SHP77 treated with DMSO at 0.1 percent for 48 hours (cell line): ENCODE measurements at regions not wholly inside any gene's neighbourhood (a gene's known extent, or its start where the extent isn't known, plus 50 kb on each side); places are given as distances from the start of the nearest gene placed in this dataset.
A peak's percentile ranks its signal among the peaks of the same experiment; 100 is the strongest.
"Not testable (repeated sequence)": the region's sequence is repeated elsewhere in the genome, so short reads cannot be mapped to it uniquely, and the experiment has no call there.

Source experiments
- DNase-seq: peaks from one replicate; lab custom pipeline; 2025; lab: John Stamatoyannopoulos, UW

DNA sequence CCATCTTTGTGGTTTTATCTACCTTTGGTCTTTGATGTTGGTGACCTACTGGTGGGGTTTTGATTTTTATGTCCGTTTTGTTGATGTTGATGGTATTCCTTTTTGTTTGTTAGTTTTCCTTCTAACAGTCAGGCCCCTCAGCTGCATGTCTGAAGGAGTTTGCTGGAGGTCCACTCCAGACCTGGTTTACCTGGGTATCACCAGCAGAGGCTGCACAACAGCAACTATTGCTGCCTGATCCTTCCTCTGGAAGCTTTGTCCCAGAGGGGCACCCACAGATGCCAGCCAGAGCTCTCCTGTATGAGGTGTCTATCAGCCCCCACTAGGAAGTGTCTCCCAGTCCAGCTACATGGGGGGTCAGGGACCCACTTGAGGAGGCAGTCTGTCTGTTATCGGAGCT, 199.3 kb upstream of the WDFY3 start:
- no peak for DNase-seq

DNA sequence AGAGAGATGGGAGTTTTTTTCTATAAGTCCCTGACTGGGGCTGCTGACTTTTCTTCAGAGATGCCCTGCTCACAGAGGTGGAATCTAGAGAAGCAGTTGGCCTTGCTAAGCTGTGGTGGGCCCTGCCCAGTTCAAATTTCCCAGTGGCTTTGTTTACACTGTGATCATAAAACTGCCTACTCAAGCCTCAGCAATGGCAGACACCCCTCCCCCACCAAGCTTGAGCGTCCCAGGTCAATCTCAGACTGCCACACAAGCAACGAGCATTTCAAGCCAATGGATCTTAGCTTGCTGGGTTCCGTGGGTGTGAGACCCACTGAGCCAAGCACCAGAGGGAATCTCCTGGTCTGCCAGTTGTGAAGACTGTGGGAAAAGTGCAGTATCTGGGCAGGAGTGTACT, 199.8 kb upstream of the WDFY3 start:
- peak; percentile 24 for DNase-seq

DNA sequence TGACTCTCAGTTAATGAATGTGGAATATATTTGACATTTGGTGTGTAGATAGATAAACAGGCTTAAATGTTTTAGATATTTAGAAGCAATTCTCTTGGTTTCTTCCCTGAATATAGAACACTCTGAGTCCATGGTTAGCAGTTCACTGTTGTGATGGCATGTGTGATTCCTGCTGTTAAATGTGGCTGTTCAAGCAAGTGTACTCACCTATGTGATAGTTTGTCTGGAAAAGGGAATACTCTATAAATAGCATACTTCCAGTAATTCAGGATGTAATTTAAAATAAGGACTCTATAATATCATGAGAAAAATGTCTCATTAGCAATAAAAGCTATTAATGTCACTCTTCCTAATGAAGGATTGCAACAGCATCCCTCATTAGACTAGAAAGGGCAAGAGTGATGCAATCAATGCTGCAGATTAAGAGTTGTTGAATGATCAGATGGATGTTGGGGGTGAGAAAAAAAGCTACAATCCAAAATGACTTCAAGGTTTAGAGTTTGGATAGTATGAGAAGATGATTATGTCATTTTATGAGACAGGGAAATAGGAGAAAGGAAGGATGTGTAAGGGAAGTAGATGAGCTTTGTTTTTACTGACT, 201.8 kb upstream of the WDFY3 start:
- DNase-seq, result no peak

DNA sequence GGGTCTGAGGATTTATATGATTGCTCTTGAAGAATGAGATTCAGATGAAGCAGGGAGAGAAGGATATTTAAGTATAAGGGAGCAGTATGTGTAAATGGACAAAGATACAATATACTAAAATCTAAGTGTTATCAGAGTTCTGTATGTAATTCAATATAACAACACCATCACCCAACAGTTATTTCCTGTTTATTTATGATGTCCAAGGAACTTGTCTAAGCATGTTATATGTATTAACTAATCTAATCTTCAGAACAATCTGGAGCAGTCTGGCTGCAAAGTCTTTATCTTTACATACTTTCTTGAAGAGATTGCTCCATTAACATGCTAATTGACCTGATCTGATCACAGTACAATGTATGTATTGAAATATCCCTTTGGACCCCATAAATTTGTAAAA, 203.8 kb upstream of the WDFY3 start:
- DNase-seq, result no peak

DNA sequence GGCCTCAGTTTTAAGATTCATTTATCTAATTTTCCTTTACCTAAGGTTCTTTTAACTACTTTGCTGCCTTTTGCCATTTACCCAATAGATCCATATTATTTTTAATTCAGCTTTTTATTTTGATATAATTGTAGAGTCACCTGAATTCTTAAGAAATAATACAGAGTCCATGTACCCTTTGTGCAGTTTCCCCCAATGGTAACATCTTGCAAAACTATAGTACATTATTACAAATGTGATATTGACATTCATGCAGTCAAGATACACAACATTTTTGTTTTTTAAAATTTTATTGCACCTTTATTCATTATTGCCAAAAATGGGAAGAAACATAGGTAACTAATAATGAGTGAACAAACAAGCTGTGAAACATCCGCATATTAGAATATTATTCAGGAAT, 208.7 kb upstream of the WDFY3 start:
- no peak for DNase-seq

DNA sequence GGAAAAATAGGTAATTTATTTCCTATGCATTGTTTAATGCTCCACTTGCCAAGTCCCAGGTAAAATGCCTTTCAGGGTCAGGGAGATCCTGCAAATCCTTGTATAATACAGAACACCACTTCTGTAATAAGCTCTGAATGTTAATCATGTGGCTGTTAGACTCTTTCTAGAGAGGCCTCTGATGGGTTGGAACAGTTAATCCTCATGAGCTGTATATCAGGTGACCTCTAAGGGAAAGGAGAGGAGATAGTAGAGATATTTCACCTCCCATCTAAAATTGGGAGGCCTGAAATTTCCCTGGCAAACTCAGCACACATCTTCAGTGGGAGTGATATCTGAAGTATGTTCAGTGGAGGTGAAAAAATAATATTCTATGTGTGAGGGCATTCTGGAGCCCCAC, 210.6 kb upstream of the WDFY3 start:
- DNase-seq, result no peak

DNA sequence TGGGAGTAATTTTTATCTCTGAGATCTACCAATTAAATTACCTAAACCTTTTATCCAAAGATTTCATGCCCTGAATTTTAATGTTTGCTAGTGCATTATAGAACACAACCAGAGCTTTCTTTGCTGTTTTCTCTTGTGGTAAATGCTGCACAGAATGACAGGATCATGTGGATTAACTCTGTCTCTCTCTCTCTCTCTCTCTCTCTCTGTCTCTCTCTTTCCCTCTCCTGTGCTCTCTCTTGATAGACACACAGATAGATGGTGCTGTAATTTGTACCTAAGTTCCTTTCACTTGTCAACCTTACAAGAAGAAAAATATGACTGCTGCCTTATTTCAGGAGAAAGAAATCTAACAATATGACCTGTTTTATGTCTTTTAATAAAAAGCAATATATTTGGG, 211.2 kb upstream of the WDFY3 start:
- DNase-seq, result no peak

DNA sequence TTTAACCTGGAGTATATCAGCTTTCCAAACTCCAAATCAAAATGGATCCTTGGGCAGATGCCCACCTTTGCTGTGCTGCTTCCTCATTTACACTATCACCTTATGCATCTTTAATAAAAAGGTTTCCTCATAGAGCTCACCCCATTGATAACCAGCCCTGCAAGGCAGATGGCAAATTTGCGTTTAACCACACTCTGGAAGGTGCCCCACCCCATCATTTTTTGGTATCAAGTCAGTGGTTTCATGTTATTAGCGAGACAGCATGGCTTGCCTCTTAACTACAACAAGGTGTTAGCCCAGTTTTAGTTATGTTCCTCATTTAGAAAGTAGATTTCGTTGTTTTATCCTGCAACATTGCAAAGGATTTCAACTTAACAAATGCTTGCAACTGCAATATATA, 214.0 kb upstream of the WDFY3 start:
- no peak for DNase-seq

DNA sequence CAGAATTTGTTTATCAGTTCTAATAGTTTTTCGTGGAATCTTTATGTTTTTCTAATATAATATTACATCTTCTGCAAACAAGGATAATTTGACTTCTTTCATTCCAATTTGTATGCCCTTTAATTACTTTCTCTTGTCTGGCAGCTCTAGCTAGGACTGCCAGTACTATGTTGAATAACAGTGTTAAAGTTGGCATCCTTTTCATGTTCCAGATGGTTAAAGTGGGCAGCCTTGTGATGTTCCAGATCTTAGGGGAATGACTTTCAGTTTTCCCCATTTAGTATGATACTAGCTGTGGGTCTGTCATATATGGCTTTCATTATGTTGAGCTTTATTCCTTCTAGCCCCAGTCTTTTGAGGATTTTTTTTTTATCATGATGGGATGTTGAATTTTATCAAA, 220.6 kb upstream of the WDFY3 start:
- no peak for DNase-seq

DNA sequence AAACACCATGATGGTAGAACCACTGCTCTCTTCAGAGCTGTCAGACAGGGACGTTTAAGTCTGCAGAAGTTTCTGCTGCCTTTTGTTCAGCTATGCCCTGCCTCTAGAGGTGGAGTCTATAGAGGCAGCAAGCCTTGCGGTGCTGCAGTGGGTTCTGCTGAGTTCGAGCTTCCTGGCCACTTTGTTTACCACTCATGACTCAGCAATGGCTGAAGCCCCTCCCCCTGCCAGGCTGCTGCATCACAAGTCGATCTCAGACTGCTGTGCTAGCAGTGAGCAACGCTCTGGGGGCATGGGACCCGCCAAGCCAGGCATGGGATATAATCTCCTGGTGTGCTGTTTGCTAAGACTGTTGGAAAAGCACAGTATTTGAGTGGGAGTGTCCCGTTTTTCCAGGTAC, 229.5 kb upstream of the WDFY3 start:
- DNase-seq, result peak; percentile 8

DNA sequence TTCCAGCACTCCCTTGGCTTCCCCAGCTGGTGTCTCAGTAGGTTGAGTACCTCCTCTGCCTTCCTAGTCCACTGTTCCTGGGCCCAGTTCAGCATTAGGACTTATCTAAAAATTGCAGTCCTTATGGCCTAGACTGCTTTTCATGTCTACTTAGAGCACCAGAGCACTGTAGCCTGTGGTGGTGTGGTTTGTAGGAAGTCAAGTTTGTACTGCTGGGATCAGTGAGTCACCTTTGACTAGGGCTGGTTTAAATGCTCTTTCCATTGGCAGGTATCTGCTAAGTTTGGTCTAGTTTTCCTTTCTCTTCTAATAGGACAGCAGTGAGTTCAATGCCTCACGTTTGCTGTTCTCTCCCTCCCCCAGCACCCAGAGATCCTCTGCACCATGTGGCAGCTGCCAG, 233.6 kb upstream of the WDFY3 start:
- DNase-seq, result no peak

DNA sequence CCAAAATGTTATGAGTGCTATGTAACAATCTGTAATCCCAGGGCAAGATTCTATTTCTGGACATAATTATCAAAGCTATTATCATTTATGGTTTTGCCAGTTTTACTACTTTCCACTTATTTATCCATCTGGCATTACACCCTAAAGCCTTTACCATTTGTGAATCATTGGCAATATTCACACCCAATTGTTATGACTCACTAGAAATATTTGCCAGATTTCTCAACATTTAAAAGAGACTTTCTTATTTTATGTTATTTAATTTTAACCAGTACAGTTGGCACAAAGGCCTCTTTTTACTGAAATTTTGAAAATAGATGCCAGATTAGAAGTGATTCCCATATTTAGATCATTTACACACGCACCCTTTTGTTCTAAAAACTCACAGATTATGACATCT, 242.7 kb upstream of the WDFY3 start:
- DNase-seq, result no peak

DNA sequence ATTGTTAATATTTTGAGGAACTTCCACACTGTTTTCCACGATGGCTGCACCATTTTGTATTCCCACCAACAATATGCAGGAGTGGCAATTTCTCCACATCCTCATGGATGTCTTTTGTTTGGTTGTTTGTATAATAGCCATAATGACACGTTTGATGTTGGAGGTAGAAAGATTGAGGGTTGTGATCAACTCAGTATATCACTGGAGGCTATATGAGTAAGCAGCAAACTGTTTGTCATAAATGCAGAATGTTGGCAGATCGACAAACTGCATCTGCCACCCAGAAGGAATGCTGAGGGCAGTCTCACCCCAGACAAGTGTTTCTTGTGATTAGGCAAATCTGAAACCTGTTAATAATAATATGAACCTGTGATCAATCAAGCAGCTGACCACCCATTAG, 243.9 kb upstream of the WDFY3 start:
- DNase-seq, result no peak

DNA sequence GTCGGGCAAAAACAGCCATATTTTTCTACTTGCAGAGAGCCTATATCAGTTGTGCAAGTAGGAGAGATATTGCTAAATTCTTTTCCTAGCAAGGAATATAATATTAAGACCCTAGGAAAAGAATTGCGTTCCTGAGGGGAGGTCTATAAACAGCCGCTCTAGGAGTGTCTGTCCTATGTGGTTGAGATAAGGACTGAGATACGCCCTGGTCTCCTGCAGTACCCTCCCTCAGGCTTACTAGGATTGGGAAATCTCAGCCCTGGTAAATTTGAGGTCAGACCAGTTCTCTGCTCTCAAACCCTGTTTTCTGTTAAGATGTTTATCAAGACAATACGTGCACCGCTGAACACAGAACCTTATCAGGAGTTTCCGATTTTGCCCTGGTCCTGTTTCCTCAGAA, 250.1 kb upstream of the WDFY3 start:
- DNase-seq, result not testable (repeated sequence)

DNA sequence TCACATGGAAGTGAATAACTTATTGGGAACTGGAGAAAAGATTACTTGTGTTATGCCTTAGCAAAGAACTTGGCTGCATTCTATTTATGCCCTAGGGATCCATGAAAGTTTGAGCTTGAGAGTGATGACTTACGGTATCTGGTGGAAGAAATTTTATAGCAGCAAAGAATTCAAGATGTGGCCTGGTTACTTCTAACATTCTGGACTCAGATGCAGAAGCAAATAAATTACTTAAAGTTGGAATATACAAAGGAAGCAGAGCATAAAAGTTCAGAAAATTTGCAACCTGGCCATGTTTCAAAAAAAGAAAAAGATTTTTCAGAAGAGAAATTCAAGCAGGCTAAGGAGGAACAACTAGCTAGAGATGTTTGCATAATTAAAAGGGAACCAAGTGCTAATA, 252.3 kb upstream of the WDFY3 start:
- DNase-seq, result no peak

DNA sequence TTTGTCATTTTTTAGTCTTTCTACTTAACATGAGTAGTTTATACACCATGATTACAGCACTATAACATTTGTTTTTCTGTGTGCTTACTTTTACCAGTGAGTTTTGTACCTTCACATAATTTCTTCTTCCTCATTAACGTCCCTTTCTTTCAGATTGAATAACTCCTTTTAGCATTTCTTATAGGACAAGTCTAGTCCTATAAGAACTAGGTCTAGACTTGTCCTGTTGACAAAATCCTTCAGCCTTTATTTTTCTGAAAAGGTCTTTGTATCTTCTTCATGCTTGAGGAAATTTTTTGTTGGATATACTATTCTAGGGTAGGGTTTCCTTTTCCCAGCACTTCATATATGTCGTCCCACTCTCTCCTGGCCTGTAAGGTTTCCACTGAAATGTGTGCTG, 253.3 kb upstream of the ARHGAP24 start:
- no peak for DNase-seq

DNA sequence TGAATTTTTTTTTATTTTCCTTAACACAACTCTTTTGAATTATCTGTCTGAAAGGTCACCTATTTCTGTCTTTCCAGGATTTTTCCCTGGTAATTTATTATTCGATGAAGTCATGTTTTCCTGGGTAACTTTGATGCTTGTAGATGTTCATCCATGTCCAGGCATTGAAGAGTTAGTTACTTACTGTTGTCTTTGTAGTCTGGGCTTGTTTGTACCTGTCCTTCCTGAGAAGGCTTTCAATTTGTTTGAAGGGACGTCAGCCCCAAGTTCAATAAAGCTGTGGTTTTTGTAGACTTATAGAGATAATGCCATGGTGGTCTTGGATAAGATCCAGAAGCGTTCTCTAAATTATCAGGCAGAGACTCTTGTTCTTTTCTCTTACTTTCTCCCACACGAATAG, 252.4 kb upstream of the ARHGAP24 start:
- DNase-seq, result no peak

DNA sequence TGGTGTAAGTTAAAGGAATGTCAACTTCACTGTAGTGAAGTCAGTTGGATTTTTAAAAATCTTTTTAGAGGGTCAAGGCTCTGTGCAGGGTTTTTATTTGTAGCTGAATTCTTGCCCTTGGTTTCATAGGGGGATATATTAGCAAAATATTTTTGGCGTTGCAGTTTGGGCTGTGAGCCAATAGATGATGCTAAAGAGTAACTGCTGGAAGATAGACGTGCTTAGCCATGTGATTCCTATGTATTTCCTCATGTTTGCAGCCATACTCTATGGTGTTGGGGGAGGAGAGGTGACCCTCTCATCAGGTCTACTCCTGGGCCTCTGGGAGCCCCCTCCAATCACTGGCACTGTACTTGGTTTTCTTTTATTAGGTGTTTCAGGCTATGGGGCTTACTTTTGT, 246.7 kb upstream of the ARHGAP24 start:
- no peak for DNase-seq

DNA sequence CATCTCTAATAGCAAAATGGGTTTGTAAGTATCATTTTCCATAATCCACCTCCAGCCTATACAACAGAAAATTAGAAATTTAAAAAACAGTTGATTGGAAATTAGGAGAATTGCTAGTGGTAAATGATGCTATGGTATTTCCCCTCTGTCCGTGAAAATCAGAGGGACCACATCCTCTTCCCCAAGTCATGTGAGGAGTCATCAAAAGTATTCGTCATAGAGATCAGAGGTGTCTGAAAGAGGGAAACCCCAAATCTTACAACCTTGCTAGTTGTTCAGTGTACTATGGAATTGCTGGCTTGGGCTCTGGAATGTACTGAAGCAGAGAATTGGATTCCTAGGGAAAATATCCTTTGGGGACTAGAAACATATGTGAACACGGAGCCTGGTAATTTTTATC, 241.4 kb upstream of the ARHGAP24 start:
- no peak for DNase-seq

DNA sequence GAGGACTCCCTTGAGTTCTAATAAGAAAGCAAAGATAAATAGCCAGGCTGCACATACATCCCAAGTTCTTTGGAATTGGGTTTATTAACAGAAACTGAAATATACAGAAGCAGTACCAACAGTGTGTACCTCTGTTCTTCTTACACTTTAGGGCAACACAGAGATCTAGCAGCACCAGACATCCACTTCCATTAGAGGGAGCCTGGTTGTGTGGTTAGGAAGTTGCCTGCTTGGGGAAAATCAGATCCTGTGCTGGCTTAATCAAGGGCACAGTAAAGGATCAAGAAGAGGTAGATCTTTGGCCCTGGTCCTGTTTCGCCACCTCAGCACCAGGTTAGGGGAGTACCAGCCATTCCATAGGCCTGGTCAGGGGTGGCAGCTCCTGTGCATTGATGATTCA, 231.1 kb upstream of the ARHGAP24 start:
- DNase-seq, result no peak

DNA sequence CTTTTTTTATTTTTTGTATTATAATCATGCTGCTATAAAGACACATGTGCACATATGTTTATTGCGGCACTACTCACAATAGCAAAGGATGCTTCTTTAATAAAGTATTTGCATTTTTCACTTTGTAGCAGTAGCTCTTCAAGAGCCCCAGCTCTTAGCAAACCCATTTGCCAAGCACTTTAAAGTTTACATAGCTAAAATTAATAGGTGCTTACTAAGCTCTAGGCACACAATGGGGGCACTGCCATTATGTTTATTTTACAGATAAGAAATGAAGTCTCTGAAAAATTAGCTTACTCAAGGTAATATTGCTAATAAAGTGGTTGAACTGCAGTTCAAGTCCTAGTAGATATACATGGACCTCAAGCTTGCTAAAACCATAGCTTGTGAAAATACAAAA, 230.3 kb upstream of the ARHGAP24 start:
- DNase-seq, result no peak

DNA sequence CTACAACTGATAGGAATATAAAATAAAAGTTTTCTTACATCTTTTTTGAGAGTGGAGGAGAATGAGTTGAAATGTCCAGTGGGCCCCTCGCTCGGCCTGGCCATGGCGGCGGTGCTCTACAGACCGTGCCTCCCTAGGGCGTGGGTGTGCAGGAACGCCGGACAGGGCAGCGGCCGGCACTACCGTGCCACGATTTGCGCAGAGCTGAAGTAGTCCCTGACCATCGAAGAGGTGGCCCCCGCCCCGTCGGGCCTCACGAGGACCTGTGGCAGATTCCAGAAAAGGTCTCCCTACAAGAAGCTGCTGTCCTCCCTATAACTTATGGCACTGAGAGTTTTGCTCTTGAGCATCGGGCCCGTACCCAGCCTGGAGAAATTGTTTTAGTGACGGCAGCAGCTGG, 228.9 kb upstream of the ARHGAP24 start:
- DNase-seq, result no peak

DNA sequence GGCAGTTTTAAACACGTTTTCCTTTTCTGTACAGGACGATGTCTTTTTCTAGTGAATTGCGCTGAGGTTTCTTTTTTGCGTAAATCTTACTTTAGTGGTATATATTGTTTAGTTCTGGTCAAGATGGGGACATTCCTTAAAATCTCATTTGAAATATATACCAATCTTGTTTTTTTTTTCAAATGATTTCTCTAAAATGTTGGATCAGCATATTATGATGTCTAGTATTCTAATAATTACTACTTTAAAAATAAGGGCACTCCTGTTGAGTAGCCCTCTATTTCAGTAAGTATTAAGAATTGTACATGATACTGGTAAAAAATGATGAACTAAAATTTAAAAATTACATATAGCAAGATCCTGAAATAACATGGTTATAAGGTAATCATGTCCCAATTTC, 224.1 kb upstream of the ARHGAP24 start:
- no peak for DNase-seq

DNA sequence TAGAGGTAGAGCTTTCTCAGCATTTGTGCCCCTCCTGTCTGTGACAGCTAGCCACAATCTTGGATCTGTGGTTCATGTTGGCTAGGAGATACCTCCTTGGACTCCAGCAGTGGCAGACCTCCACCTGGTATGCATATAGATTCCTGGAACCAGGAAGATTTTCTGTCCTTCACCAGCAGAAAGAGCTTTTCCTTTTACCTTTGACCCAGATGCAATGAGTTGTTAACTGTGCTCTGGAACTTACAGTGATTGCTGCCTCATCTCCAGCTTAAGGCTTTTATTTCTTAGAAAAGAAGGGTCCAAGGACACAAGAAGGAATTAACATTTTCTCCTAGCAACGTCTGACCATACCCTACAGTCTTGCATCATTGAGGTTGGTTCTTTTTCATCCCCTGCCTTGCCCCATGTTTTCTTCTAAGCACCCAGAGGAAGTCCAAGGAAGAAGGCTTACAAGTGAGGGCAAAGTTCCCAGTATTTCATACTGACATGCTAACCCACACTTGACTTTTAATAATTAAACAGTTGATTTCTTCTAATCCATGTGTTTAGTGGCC, 217.1 kb upstream of the ARHGAP24 start:
- DNase-seq, result no peak

DNA sequence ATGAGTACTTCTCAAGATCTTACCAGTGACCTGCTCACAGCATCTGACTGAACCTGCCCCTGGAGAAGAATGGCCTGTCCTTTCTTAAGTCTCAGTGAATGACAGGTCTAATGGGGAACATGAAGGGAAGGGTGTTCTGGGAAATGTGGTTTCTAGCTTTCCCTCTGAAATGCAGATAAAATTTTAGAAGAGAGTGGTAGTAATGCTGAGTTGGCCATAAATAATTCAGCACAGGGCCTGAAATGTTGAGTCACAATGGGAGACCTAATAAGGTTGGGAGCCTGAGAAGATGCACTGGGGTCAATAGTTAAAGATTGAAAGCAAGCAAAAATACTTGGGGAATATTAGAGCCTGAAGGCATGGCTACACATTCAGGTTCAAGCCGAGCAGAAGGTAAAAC, 214.9 kb upstream of the ARHGAP24 start:
- DNase-seq, result no peak
